Ishikawa (cell line): ENCODE measurements at regions not wholly inside any gene's neighbourhood (a gene's known extent, or its start where the extent isn't known, plus 50 kb on each side); places are given as distances from the start of the nearest gene placed in this dataset.

ENCODE experiments used
- CEBPB ChIP-seq: IDR thresholded peaks from 2 replicates; pipeline ENCODE4 v1.6.1; 2012
- CREB1 ChIP-seq: IDR thresholded peaks from 2 replicates; pipeline ENCODE4 v1.6.1; 2012; ENCODE audit warnings: low read depth
- EGR1 ChIP-seq: IDR thresholded peaks from 2 replicates; pipeline ENCODE4 v1.6.1; 2012
- EP300 ChIP-seq: IDR thresholded peaks from 2 replicates; pipeline ENCODE4 v1.6.1; 2012; ENCODE audit warnings: borderline replicate concordance
- FOXM1 ChIP-seq: IDR thresholded peaks from 2 replicates; pipeline ENCODE4 v1.6.1; 2012; ENCODE audit warnings: low read depth, borderline replicate concordance
- MAX ChIP-seq: IDR thresholded peaks from 2 replicates; pipeline ENCODE4 v1.6.1; 2012
- NFIC ChIP-seq: IDR thresholded peaks from 2 replicates; pipeline ENCODE4 v1.6.1; 2012
- RAD21 ChIP-seq: IDR thresholded peaks from 2 replicates; pipeline ENCODE4 v1.6.1; 2012; ENCODE audit warnings: low read depth
- REST ChIP-seq: IDR thresholded peaks from 2 replicates; pipeline ENCODE4 v1.6.1; 2012; ENCODE audit warnings: low read depth, mild to moderate bottlenecking
- TAF1 ChIP-seq: IDR thresholded peaks from 2 replicates; pipeline ENCODE4 v1.6.1; 2012; ENCODE audit warnings: low read depth, mild to moderate bottlenecking
- TCF12 ChIP-seq: IDR thresholded peaks from 2 replicates; pipeline ENCODE4 v1.6.1; 2012; ENCODE audit warnings: low read depth
- TEAD4 ChIP-seq: IDR thresholded peaks from 2 replicates; pipeline ENCODE4 v1.6.1; 2012
- USF1 ChIP-seq: IDR thresholded peaks from 2 replicates; pipeline ENCODE4 v1.6.1; 2012
- YY1 ChIP-seq: IDR thresholded peaks from 2 replicates; pipeline ENCODE4 v1.6.1; 2012; ENCODE audit warnings: low read depth
- ZBTB7A ChIP-seq: IDR thresholded peaks from 2 replicates; pipeline ENCODE4 v1.6.1; 2012; ENCODE audit warnings: low read depth

- no peak for TF ChIP-seq FOXM1
- TF ChIP-seq TCF12 = no peak
- no peak for TF ChIP-seq MAX
- TF ChIP-seq NFIC = no peak
- no peak for TF ChIP-seq TEAD4
Observed at GRCh38 chr4:119937746-119938145, 128.9 kb downstream of the MAD2L1 start.

GRCh38 chr4:119933606-119934005, 133.0 kb downstream of the MAD2L1 start:
- no peak for TF ChIP-seq FOXM1
- TF ChIP-seq TAF1 = no peak
- no peak for TF ChIP-seq REST
- no peak for TF ChIP-seq EP300
- no peak for TF ChIP-seq NFIC
- no peak for TF ChIP-seq RAD21
- no peak for TF ChIP-seq TEAD4
- TF ChIP-seq MAX = no peak
- TF ChIP-seq ZBTB7A = no peak
- no peak for TF ChIP-seq EGR1
- no peak for TF ChIP-seq USF1
- no peak for TF ChIP-seq YY1

GRCh38 chr4:119932277-119932676, 134.4 kb downstream of the MAD2L1 start:
- TF ChIP-seq FOXM1 (no peak), NFIC (no peak), TEAD4 (no peak)

DNA sequence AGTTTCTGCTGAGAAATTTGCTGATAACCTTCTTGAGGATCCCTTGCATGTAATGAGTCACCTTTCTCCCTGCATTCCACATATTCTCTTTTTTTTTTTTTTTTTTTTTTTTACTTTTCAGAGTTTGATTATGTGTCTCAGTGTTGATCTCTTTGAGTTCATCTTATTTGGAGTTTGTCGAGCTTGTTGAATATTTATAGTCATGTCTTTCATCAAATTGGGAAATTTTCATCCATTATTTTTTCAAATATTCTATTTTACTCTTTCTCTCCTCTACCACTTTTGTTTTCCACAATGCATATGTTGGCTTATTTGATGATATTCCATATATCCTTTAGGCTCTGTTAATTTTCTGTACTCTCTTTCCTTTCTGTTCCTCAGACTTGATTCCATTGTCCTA, 136.1 kb downstream of the MAD2L1 start:
- TF ChIP-seq USF1 = no peak
- TF ChIP-seq ZBTB7A = no peak
- no peak for TF ChIP-seq NFIC
- no peak for TF ChIP-seq CREB1
- no peak for TF ChIP-seq MAX
- TF ChIP-seq EGR1 = no peak
- no peak for TF ChIP-seq CEBPB
- TF ChIP-seq TCF12 = no peak
- no peak for TF ChIP-seq FOXM1
- TF ChIP-seq REST = no peak
- no peak for TF ChIP-seq YY1
- TF ChIP-seq RAD21 = no peak

DNA sequence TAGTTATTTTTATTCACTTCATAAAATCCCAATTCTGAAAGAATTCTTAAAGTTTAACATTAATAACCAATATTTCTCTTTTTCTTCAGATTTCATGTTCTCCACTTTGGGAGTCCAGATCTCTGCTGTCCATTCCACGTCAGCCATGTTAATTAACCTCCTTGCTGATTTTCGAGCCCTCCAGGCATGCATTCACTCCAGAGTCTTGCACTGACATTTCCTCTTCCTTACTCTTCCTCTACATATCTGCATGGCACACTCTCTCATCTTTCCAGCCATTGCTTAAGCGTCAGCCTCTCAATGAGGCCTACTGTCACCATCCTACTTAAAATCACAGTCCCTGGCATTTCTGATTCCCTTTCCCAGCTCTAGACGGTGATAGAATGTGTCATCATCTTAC, 144.8 kb downstream of the MAD2L1 start:
- no peak for TF ChIP-seq TCF12
- no peak for TF ChIP-seq ZBTB7A
- no peak for TF ChIP-seq MAX
- TF ChIP-seq NFIC = no peak
- no peak for TF ChIP-seq TEAD4
- no peak for TF ChIP-seq EGR1
- no peak for TF ChIP-seq REST
- no peak for TF ChIP-seq TAF1
- TF ChIP-seq USF1 = no peak
- no peak for TF ChIP-seq FOXM1
- TF ChIP-seq RAD21 = no peak
- TF ChIP-seq CEBPB = no peak
- no peak for TF ChIP-seq CREB1
- TF ChIP-seq EP300 = no peak
- TF ChIP-seq YY1 = no peak
